ENCODE measurements at regions not wholly inside any gene's neighbourhood (a gene's known extent, or its start where the extent isn't known, plus 50 kb on each side); places are given as distances from the start of the nearest gene placed in this dataset.

GRCh38 chrX:113747274-113747973 lies 836.5 kb upstream of the HTR2C start:
- no peaks in the 10 kb centered on the region for H4K20me1 ChIP-seq (ENCODE audit: insufficient read depth, low read length)
- no peak overlapping the region for H2AFZ ChIP-seq (ENCODE audit: low read depth, low read length)
- H3K9me3 ChIP-seq (ENCODE audit: insufficient read depth, low read length, severe bottlenecking): no peaks in the 10 kb centered on the region
- H3K36me3 ChIP-seq (ENCODE audit: insufficient read depth, low read length): no peaks in the 10 kb centered on the region
- no peak overlapping the region for H3K4me3 ChIP-seq (ENCODE audit: low read depth in 1 of 2, low read length in 2 of 2)
- H3K79me2 ChIP-seq (ENCODE audit: insufficient read depth, low read length): no peaks in the 10 kb centered on the region
- H3K4me2 ChIP-seq (ENCODE audit: insufficient read depth, low read length): no peak overlapping the region
- no peak for DNase-seq
- H3K27ac ChIP-seq (ENCODE audit: low read length): 0 out of 2 replicates have a peak overlapping the region, but pooled peaks have one; percentile 13
- no peaks in the 10 kb centered on the region for H3K27me3 ChIP-seq (ENCODE audit: insufficient read depth, low read length, poor library complexity)
- H3K9ac ChIP-seq (ENCODE audit: low read depth, low read length): no peak overlapping the region
- H3K4me1 ChIP-seq (ENCODE audit: insufficient read depth, low read length): peaks cover 32% of the 10 kb centered on the region
- no peak for TF ChIP-seq EZH2 (IDR thresholded peaks at IDR 0.05; ENCODE audit: borderline replicate concordance, low read depth, low read length, severe bottlenecking)
- TF ChIP-seq, protein P1, sequence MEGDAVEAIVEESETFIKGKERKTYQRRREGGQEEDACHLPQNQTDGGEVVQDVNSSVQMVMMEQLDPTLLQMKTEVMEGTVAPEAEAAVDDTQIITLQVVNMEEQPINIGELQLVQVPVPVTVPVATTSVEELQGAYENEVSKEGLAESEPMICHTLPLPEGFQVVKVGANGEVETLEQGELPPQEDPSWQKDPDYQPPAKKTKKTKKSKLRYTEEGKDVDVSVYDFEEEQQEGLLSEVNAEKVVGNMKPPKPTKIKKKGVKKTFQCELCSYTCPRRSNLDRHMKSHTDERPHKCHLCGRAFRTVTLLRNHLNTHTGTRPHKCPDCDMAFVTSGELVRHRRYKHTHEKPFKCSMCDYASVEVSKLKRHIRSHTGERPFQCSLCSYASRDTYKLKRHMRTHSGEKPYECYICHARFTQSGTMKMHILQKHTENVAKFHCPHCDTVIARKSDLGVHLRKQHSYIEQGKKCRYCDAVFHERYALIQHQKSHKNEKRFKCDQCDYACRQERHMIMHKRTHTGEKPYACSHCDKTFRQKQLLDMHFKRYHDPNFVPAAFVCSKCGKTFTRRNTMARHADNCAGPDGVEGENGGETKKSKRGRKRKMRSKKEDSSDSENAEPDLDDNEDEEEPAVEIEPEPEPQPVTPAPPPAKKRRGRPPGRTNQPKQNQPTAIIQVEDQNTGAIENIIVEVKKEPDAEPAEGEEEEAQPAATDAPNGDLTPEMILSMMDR (IDR thresholded peaks at IDR 0.05; ENCODE audit: borderline replicate concordance, extremely low read depth, low read length, poor library complexity, severe bottlenecking): no peak
- no peak for ATAC-seq (ENCODE audit: insufficient read depth, low read depth)

DNA sequence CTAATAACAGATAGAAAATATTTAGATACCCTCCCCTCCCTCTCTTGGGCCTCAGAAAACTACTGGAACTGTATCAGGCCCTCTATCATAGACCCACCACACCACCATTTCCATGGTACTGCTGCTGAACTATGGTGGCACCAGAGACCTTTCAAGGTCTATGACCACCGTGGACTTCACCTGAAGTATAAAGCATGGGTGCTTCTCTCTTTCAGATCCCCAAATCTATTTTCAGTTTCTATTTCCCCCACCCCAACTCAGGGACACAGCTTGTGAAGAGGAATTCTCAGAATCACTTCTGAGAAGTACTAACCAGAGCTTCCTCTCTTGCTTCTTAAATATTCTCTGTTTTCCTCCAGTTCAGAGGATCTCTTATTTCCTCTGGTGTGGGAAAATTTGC lies 840.8 kb upstream of the HTR2C start:
- no peaks in the 10 kb centered on the region for H3K36me3 ChIP-seq (ENCODE audit: insufficient read depth, low read length)
- peak overlapping the region; percentile 21; the same call in 1 of the 2 replicates for H3K9ac ChIP-seq (ENCODE audit: low read depth, low read length)
- no peaks in the 10 kb centered on the region for H3K27me3 ChIP-seq (ENCODE audit: insufficient read depth, low read length, poor library complexity)
- DNase-seq (peak; percentile 50), ATAC-seq (ENCODE audit: insufficient read depth, low read depth) (peak; percentile 86)
- H3K4me2 ChIP-seq (ENCODE audit: insufficient read depth, low read length): peak overlapping the region; percentile 52
- peak overlapping the region; percentile 65 for H2AFZ ChIP-seq (ENCODE audit: low read depth, low read length)
- no peaks in the 10 kb centered on the region for H3K9me3 ChIP-seq (ENCODE audit: insufficient read depth, low read length, severe bottlenecking)
- no peak overlapping the region for H3K4me3 ChIP-seq (ENCODE audit: low read depth in 1 of 2, low read length in 2 of 2)
- H3K4me1 ChIP-seq (ENCODE audit: insufficient read depth, low read length): peaks cover 45% of the 10 kb centered on the region
- no peaks in the 10 kb centered on the region for H4K20me1 ChIP-seq (ENCODE audit: insufficient read depth, low read length)
- no peak for TF ChIP-seq EZH2 (IDR thresholded peaks at IDR 0.05; ENCODE audit: borderline replicate concordance, low read depth, low read length, severe bottlenecking)
- TF ChIP-seq, protein P1 (IDR thresholded peaks at IDR 0.05; ENCODE audit: borderline replicate concordance, extremely low read depth, low read length, poor library complexity, severe bottlenecking): no peak
- H3K79me2 ChIP-seq (ENCODE audit: insufficient read depth, low read length): no peaks in the 10 kb centered on the region
- H3K27ac ChIP-seq (ENCODE audit: low read length): peak overlapping the region; percentile 81

DNA sequence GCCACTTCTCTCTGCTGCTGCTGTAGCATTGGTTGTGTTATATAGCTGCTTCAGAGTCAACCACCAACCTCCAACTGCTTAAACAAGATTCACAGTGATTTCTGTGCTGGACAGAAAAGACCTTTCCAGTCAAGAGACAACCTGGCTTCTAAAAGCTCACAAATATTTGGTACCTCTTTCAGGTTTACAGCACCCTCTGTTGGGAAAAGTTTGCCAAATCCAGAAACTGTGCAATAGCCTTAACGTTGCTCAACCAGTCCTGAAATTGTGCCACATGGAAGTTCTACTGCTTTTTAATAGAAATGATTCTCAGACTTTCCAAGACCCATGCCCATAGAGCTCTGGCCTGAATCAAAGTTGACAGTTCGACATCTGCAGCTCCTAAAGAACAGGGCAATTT lies 842.1 kb upstream of the HTR2C start:
- Histone ChIP-seq H3K9ac (ENCODE audit: low read depth, low read length) (no peak overlapping the region), H3K4me2 (ENCODE audit: insufficient read depth, low read length) (no peak overlapping the region), H3K36me3 (ENCODE audit: insufficient read depth, low read length) (no peaks in the 10 kb centered on the region), H3K4me3 (ENCODE audit: low read depth in 1 of 2, low read length in 2 of 2) (no peak overlapping the region), H3K27me3 (ENCODE audit: insufficient read depth, low read length, poor library complexity) (no peaks in the 10 kb centered on the region), H3K9me3 (ENCODE audit: insufficient read depth, low read length, severe bottlenecking) (no peaks in the 10 kb centered on the region), H3K79me2 (ENCODE audit: insufficient read depth, low read length) (no peaks in the 10 kb centered on the region), H2AFZ (ENCODE audit: low read depth, low read length) (no peak overlapping the region), H3K27ac (ENCODE audit: low read length) (peak overlapping the region; percentile 64), H4K20me1 (ENCODE audit: insufficient read depth, low read length) (no peaks in the 10 kb centered on the region), H3K4me1 (ENCODE audit: insufficient read depth, low read length) (peaks cover 35% of the 10 kb centered on the region)
- peak; percentile 48 for ATAC-seq (ENCODE audit: insufficient read depth, low read depth)
- TF ChIP-seq, protein P1 (IDR thresholded peaks at IDR 0.05; ENCODE audit: borderline replicate concordance, extremely low read depth, low read length, poor library complexity, severe bottlenecking): peak; percentile 61
- TF ChIP-seq EZH2 (IDR thresholded peaks at IDR 0.05; ENCODE audit: borderline replicate concordance, low read depth, low read length, severe bottlenecking): no peak
- DNase-seq: peak; percentile 41

All from DND-41 (cell line).